ENCODE measurements at regions not wholly inside any gene's neighbourhood (a gene's known extent, or its start where the extent isn't known, plus 50 kb on each side); places are given as distances from the start of the nearest gene placed in this dataset.
"Not testable (repeated sequence)": the region's sequence is repeated elsewhere in the genome, so short reads cannot be mapped to it uniquely, and the experiment has no call there.

DNA sequence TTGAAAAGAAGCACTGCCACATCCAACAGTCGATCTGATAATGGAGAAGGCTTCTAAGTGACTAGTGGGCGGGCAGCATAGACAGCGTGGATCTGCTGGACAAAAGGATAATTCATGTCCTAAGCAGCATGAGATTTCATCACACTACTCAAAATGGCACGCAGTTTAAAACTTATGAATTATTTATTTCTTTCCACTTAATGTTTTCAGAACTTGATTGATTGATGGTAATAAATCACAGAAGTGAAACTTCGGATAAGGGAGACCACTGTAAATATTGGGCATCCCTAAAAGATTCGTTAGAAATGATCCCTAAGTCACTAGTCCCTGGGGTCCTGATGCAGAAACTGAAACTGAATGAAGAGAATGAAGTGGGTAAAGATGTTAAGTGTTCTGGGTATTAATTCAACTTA lies 93.0 kb upstream of the ANK2 start:
- no TSS peak for BruUV-seq (replicated peaks)
- H3K27ac ChIP-seq = no peak overlapping the region
- CTCF ChIA-PET = no interaction called here
- no peaks in the 10 kb centered on the region for H3K79me2 ChIP-seq (ENCODE audit: low read depth)
- no peaks in the 10 kb centered on the region for H3F3A ChIP-seq (ENCODE audit: insufficient read depth, low read depth)
- POLR2A ChIA-PET (ENCODE audit: unreplicated experiment) = no interaction called here
- H3K27me3 ChIP-seq (ENCODE audit: insufficient read depth, low read depth) = no peaks in the 10 kb centered on the region
- no peaks in the 10 kb centered on the region for H3K9me3 ChIP-seq (ENCODE audit: insufficient read depth, low read depth)
- H3K4me1 ChIP-seq (replicated peaks; ENCODE audit: insufficient read depth) = no peaks in the 10 kb centered on the region
- H2AFZ ChIP-seq = no peak overlapping the region
- H3K4me2 ChIP-seq = no peak overlapping the region
- no peak for DNase-seq
- intact Hi-C loops (cut with micrococcal nuclease; ENCODE audit: unreplicated experiment) = no loop called here
- no peaks in the 10 kb centered on the region for H4K20me1 ChIP-seq (ENCODE audit: insufficient read depth)
- no peaks in the 10 kb centered on the region for H3K9me2 ChIP-seq (ENCODE audit: insufficient read depth)
- TF ChIP-seq EZH2 (IDR thresholded peaks at IDR 0.05; ENCODE audit: low read depth) = no peak
- no peaks in the 10 kb centered on the region for H3K36me3 ChIP-seq (ENCODE audit: low read depth)
- no peak overlapping the region for H3K4me3 ChIP-seq

DNA sequence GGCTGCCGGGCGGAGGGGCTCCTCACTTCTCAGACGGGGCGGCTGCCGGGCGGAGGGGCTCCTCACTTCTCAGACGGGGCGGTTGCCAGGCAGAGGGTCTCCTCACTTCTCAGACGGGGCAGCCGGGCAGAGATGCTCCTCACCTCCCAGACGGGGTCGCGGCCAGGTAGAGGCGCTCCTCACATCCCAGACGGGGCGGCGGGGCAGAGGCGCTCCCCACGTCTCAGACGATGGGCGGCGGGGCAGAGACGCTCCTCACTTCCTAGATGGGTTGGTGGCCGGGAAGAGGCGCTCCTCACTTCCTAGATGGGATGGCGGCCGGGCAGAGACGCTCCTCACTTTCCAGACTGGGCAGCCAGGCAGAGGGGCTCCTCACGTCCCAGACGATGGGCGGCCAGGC lies 91.7 kb upstream of the ANK2 start:
- H3K27me3 ChIP-seq (ENCODE audit: insufficient read depth, low read depth); POLR2A ChIA-PET (ENCODE audit: unreplicated experiment); H3K4me2 ChIP-seq; H2AFZ ChIP-seq; H3K27ac ChIP-seq; BruUV-seq (replicated peaks); H3K9me2 ChIP-seq (ENCODE audit: insufficient read depth); intact Hi-C loops (cut with micrococcal nuclease; ENCODE audit: unreplicated experiment); H3F3A ChIP-seq (ENCODE audit: insufficient read depth, low read depth); H3K4me1 ChIP-seq (replicated peaks; ENCODE audit: insufficient read depth); DNase-seq; H3K79me2 ChIP-seq (ENCODE audit: low read depth); H3K4me3 ChIP-seq; H3K36me3 ChIP-seq (ENCODE audit: low read depth); H4K20me1 ChIP-seq (ENCODE audit: insufficient read depth); H3K9me3 ChIP-seq (ENCODE audit: insufficient read depth, low read depth); CTCF ChIA-PET: not testable (repeated sequence)

DNA sequence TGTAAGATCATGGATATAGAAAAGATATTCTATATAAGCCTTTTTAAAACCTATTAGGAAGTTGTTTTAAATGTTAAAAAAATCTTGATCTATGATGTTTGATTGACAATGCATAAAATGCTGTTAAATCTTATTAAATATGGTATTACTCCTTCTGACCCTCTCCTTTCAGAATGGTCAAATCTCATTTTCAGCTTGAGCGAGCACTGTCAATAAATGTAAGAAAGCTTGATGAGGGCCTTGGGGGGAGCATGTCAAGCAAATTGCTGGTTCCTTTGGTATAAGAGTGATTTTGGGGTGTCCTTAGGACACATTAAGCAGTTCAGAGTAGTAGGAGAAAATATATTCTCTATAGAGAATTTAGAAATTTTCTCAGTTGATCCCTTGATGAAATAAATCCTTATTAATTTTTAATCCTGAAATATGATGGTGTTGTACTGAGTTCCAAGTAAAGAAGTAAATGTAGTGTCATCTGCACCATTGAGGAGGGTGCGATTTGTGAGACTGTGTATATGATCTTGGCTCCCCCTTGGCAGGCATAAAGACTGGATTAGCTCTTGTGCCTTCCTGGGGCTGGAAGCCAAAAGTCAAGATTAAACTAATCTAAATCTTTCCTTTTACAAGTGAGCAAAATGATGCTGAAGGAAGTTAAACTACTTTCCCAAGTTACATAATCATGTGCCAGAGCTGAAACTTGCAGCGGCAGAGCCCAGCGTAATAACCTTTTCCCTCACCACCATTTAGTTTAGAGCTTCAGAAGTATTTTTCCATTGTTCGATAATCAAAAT lies 82.6 kb upstream of the ANK2 start:
- no TSS peak for BruUV-seq (replicated peaks)
- Histone ChIP-seq H3F3A (ENCODE audit: insufficient read depth, low read depth) (no peaks in the 10 kb centered on the region), H2AFZ (no peak overlapping the region), H3K4me3 (no peak overlapping the region), H3K9me3 (ENCODE audit: insufficient read depth, low read depth) (no peaks in the 10 kb centered on the region), H3K79me2 (ENCODE audit: low read depth) (no peaks in the 10 kb centered on the region), H4K20me1 (ENCODE audit: insufficient read depth) (no peaks in the 10 kb centered on the region), H3K9me2 (ENCODE audit: insufficient read depth) (no peaks in the 10 kb centered on the region), H3K4me2 (no peak overlapping the region), H3K36me3 (ENCODE audit: low read depth) (no peaks in the 10 kb centered on the region), H3K27me3 (ENCODE audit: insufficient read depth, low read depth) (no peaks in the 10 kb centered on the region), H3K4me1 (replicated peaks; ENCODE audit: insufficient read depth) (no peaks in the 10 kb centered on the region), H3K27ac (no peak overlapping the region)
- TF ChIP-seq, protein P1, sequence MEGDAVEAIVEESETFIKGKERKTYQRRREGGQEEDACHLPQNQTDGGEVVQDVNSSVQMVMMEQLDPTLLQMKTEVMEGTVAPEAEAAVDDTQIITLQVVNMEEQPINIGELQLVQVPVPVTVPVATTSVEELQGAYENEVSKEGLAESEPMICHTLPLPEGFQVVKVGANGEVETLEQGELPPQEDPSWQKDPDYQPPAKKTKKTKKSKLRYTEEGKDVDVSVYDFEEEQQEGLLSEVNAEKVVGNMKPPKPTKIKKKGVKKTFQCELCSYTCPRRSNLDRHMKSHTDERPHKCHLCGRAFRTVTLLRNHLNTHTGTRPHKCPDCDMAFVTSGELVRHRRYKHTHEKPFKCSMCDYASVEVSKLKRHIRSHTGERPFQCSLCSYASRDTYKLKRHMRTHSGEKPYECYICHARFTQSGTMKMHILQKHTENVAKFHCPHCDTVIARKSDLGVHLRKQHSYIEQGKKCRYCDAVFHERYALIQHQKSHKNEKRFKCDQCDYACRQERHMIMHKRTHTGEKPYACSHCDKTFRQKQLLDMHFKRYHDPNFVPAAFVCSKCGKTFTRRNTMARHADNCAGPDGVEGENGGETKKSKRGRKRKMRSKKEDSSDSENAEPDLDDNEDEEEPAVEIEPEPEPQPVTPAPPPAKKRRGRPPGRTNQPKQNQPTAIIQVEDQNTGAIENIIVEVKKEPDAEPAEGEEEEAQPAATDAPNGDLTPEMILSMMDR (conservative IDR thresholded peaks at IDR 0.05) = no peak
- TF ChIP-seq EZH2 (IDR thresholded peaks at IDR 0.05; ENCODE audit: low read depth) = no peak
- no peak for DNase-seq
- intact Hi-C loops (cut with micrococcal nuclease; ENCODE audit: unreplicated experiment) = no loop called here
- ChIA-PET POLR2A (ENCODE audit: unreplicated experiment) (no interaction called here), CTCF (no interaction called here)

DNA sequence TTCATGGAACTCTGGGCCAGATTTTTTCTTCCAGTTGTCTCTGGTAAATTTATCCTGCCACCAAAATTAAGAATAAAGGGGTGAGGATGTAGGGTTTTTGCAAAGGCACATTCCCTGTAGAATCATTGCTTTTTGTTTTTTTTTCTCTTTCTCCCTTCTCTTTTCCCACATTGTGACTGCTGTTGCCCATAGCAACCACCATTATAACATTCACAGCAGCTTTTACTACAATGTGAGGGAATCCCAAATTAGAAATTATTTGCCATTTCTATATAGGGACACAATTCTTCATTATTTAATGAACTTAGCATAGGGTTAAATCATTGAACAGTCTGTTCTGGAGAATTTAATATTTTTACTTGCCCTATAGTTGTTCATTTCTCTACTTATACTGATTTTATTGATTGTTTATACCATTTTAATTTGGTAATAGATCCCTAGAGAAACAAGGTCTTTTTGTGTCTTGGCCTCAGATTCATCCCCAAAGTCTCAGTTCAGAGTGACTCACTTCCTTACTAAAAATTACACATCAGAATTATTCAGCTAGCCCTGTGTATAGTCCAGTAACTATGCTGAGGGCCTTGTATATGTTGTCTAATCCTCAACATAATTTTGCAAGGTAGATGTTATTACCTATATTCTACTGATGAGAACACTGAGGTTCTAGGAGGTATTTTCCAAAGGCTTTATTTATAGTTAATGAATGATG lies 80.8 kb upstream of the ANK2 start:
- Histone ChIP-seq H3K27ac (no peak overlapping the region), H3K4me2 (no peak overlapping the region), H4K20me1 (ENCODE audit: insufficient read depth) (no peaks in the 10 kb centered on the region), H3K9me2 (ENCODE audit: insufficient read depth) (no peaks in the 10 kb centered on the region), H3F3A (ENCODE audit: insufficient read depth, low read depth) (no peaks in the 10 kb centered on the region), H3K9me3 (ENCODE audit: insufficient read depth, low read depth) (no peaks in the 10 kb centered on the region), H3K4me1 (replicated peaks; ENCODE audit: insufficient read depth) (no peaks in the 10 kb centered on the region), H3K27me3 (ENCODE audit: insufficient read depth, low read depth) (no peaks in the 10 kb centered on the region), H2AFZ (no peak overlapping the region), H3K79me2 (ENCODE audit: low read depth) (no peaks in the 10 kb centered on the region), H3K4me3 (no peak overlapping the region), H3K36me3 (ENCODE audit: low read depth) (no peaks in the 10 kb centered on the region)
- CTCF ChIA-PET = no interaction called here
- TF ChIP-seq, protein P1 (conservative IDR thresholded peaks at IDR 0.05) = no peak
- TF ChIP-seq EZH2 (IDR thresholded peaks at IDR 0.05; ENCODE audit: low read depth) = no peak
- BruUV-seq (replicated peaks) = no TSS peak
- no peak for DNase-seq
- intact Hi-C loops (cut with micrococcal nuclease; ENCODE audit: unreplicated experiment) = no loop called here
- POLR2A ChIA-PET (ENCODE audit: unreplicated experiment) = no interaction called here
